K562 (cell line): ENCODE measurements at regions not wholly inside any gene's neighbourhood (a gene's known extent, or its start where the extent isn't known, plus 50 kb on each side); places are given as distances from the start of the nearest gene placed in this dataset.

ENCODE experiments used
- ATAC-seq: fragments of 200-7000 bp; cut with Tn5 transposase; 3 replicates; pipeline ENCODE4 v1.9.1; 2020; ENCODE audit warnings: moderate library complexity
- BruUV-seq: library from RNA; stranded (reverse); fragments of 400-500 nt; replicated peaks from 2 replicates; lab custom pipeline; 2021; lab: Mats Ljungman, UMichigan
- CTCF ChIA-PET: fragments of 300-600 bp; formaldehyde crosslinking; extraction: SDS; loops from one replicate; lab custom pipeline; 2021; ENCODE audit warnings: low intra/inter-chr PET ratio; lab: Yijun Ruan, JAX
- POLR2A ChIA-PET: fragments of 300-600, 350-650 bp; sonication (Branson Sonifier 250); formaldehyde crosslinking; extraction: SDS; loops from one replicate; lab custom pipeline; 2021; ENCODE audit warnings: antibody characterized with exemption, inconsistent platforms; lab: Yijun Ruan, JAX
- DNase-seq, 4 experiments: peaks; one replicate each; pipeline versions ENCODE4 v3.0.0 to v3.0.0-alpha.2; 2011 to 2018; ENCODE audit warnings: low spot score in 3 of 4, mixed read lengths in 3 of 4; ENCODE audit errors: extremely low read depth in 1 of 4
- FAIRE-seq: peaks from 2 replicates; lab custom pipeline; 2011; peaks lifted over from hg19 to GRCh38; lab: Jason Lieb, UNC
- H2AFZ ChIP-seq: 2 replicates; pipeline ENCODE4 v1.6.0; 2011; ENCODE audit warnings: low read depth, low read length, control low read depth, inconsistent platforms
- H3K27ac ChIP-seq: fragments of 200-600 bp; 3 replicates; pipeline ENCODE4 v1.8.0; 2011; ENCODE audit warnings: low read depth, mild to moderate bottlenecking, control low read depth, inconsistent platforms, low read length, moderate library complexity, mixed read lengths; ENCODE audit errors: extremely low read depth
- H3K27me3 ChIP-seq, 2 experiments: fragments of 300-600 bp in 1 of 2; 2 replicates in 1 of 2; 3 replicates in 1 of 2; pipeline versions ENCODE4 v1.6.0 to v1.8.0; 2011; ENCODE audit warnings: inconsistent platforms in 2 of 2, low read length in 2 of 2, mild to moderate bottlenecking in 1 of 2, mixed read lengths in 1 of 2, moderate library complexity in 1 of 2; ENCODE audit not compliant: control insufficient read depth in 2 of 2, insufficient read depth in 2 of 2
- H3K36me3 ChIP-seq: fragments of 300-600 bp; 3 replicates; pipeline ENCODE4 v1.8.0; 2011; ENCODE audit warnings: mild to moderate bottlenecking, low read length, inconsistent platforms; ENCODE audit not compliant: control insufficient read depth, insufficient read depth
- H3K4me1 ChIP-seq, 2 experiments: fragments of 200-600 bp in 1 of 2; replicated peaks in 1 of 2; 2 replicates in 1 of 2; 3 replicates in 1 of 2; pipeline versions ENCODE4 v1.5.1 to v1.8.0; 2011; ENCODE audit warnings: inconsistent platforms in 2 of 2, low read length in 2 of 2, mild to moderate bottlenecking in 1 of 2, mixed read lengths in 1 of 2, moderate library complexity in 1 of 2; ENCODE audit not compliant: control insufficient read depth in 2 of 2, insufficient read depth in 2 of 2
- H3K4me2 ChIP-seq: 2 replicates; pipeline ENCODE4 v1.6.1; 2011; ENCODE audit warnings: low read length, control low read depth, inconsistent platforms, mixed read lengths; ENCODE audit not compliant: insufficient read depth
- H3K4me3 ChIP-seq: fragments of 200-600 bp; sonication (generic), shearing (Covaris generic); 2 replicates; pipeline ENCODE4 v1.5.1; 2016; ENCODE audit warnings: control low read depth, inconsistent platforms
- H3K79me2 ChIP-seq: fragments of 200-600 bp; 3 replicates; pipeline ENCODE4 v1.8.0; 2011; ENCODE audit warnings: low read length, inconsistent platforms; ENCODE audit not compliant: control insufficient read depth, insufficient read depth
- H3K9ac ChIP-seq, 2 experiments: 2 replicates each; pipeline versions ENCODE4 v1.6.0 to v1.6.1; 2011; ENCODE audit warnings: low read depth in 2 of 2, low read length in 2 of 2, control low read depth in 1 of 2, inconsistent platforms in 1 of 2, mild to moderate bottlenecking in 1 of 2, mixed read lengths in 1 of 2; ENCODE audit not compliant: insufficient read depth in 1 of 2
- H3K9me1 ChIP-seq: one replicate; pipeline ENCODE4 v1.6.0; 2011; ENCODE audit warnings: inconsistent platforms, mild to moderate bottlenecking, low read length, moderate library complexity; ENCODE audit not compliant: control insufficient read depth, insufficient read depth
- H3K9me3 ChIP-seq: replicated peaks from 2 replicates; pipeline ENCODE4 v1.5.1; 2011; ENCODE audit warnings: low read depth, low read length, inconsistent platforms; ENCODE audit not compliant: control insufficient read depth, insufficient read depth
- H4K20me1 ChIP-seq: replicated peaks from 2 replicates; pipeline ENCODE4 v1.6.1; 2011; ENCODE audit warnings: low read length, inconsistent platforms, mixed read lengths; ENCODE audit not compliant: control insufficient read depth, insufficient read depth
- CBX3 ChIP-seq, 2 experiments: IDR thresholded peaks; 1 replicate in 1 of 2; 2 replicates in 1 of 2; pipeline ENCODE4 v1.6.1; 2012; ENCODE audit warnings: inconsistent platforms in 2 of 2, low read length in 2 of 2, borderline replicate concordance in 1 of 2, control low read depth in 1 of 2
- NR4A1 ChIP-seq, 2 experiments: fragments of 250-450 bp in 1 of 2; fragments of 450-650 bp in 1 of 2; sonication (Bioruptor Pico) in 1 of 2; IDR thresholded peaks; 2 replicates each; pipeline versions ENCODE4 v1.4.0 to v1.6.1; 2016 to 2020; ENCODE audit warnings: mild to moderate bottlenecking in 2 of 2, missing compliant biosample characterization in 1 of 2, missing genetic modification characterization in 1 of 2, moderate library complexity in 1 of 2
- SREBF1 ChIP-seq: fragments of 150-350 bp; IDR thresholded peaks from 2 replicates; pipeline ENCODE4 v1.6.1; 2014; ENCODE audit warnings: antibody characterized with exemption, low read depth, low read length, borderline replicate concordance
- WGBS: fragments of 100-300 bp; shearing (Covaris generic); methylation state at CpG from one replicate; pipeline ENCODE4 v1.1.6; 2016; ENCODE audit warnings: low coverage, mixed read lengths; ENCODE audit not compliant: insufficient coverage; ENCODE audit errors: missing lambda C conversion rate; 5-methylcytosine and 5-hydroxymethylcytosine counted together
- in situ Hi-C: fragments of 300-500 bp; cut with MboI; formaldehyde crosslinking; loops from 4 replicates; pipeline ENCODE4 v1.15.0; 2018; ENCODE audit warnings: inconsistent platforms, mixed read lengths
- intact Hi-C: fragments of 100-400 bp; cut with micrococcal nuclease; formaldehyde crosslinking; loops from 2 replicates; pipeline ENCODE4 v1.14.2; 2022
- TF ChIP-seq, protein P1 (sequence below): sonication (generic); formaldehyde crosslinking; IDR thresholded peaks from 2 replicates; pipeline ENCODE4 v1.5.0; 2020; ENCODE audit warnings: missing genetic modification reagents
- TF ChIP-seq, protein P2 (sequence below), 2 experiments: fragments of 450-650 bp in 1 of 2; sonication (generic) in 1 of 2; formaldehyde crosslinking in 1 of 2; IDR thresholded peaks; 2 replicates each; pipeline versions ENCODE4 v1.7.1 to v1.9.0; 2016 to 2022; ENCODE audit warnings: inconsistent platforms in 1 of 2, mild to moderate bottlenecking in 1 of 2, missing genetic modification reagents in 1 of 2

DNA sequence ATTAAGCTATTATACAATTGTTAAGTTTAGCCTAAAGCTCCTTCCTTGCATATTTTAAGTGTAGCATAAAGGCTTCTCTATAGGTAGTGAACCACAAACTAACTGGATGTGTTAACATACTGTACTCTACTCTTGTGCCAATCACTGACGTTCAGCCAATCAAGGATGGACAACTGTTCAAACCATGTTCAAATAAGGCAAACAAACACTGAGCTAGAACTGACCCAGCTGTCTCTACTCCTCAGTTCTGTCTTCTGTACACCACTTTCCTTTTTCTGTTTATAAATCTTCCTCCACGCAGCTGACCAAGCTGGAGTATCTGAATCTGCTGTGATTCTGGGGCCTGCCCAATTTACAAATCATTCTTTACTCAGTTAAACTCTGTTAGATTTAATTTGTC lies 188.7 kb upstream of the MBL2 start:
- H4K20me1 ChIP-seq, result no peaks in the 10 kb centered on the region
- WGBS, result 0% methylated on average over 2 of the region's 2 CpGs
- no peak overlapping the region for H3K9ac ChIP-seq
- H3K4me3 ChIP-seq, result no peak overlapping the region
- in situ Hi-C loops, result no loop called here
- DNase-seq (no peak), ATAC-seq (no peak), FAIRE-seq (no peak)
- CTCF ChIA-PET, result no interaction called here
- TF ChIP-seq CBX3 (IDR thresholded peaks at IDR 0.05; ENCODE audit: borderline replicate concordance in 1 of 2, low read length in 2 of 2) (no peak), SREBF1 (no peak), NR4A1 (CRISPR knock-in tag; IDR thresholded peaks at IDR 0.05) (no peak), NR4A1 (tag; IDR thresholded peaks at IDR 0.05) (no peak)
- TF ChIP-seq, protein P1, sequence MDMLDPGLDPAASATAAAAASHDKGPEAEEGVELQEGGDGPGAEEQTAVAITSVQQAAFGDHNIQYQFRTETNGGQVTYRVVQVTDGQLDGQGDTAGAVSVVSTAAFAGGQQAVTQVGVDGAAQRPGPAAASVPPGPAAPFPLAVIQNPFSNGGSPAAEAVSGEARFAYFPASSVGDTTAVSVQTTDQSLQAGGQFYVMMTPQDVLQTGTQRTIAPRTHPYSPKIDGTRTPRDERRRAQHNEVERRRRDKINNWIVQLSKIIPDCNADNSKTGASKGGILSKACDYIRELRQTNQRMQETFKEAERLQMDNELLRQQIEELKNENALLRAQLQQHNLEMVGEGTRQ (CRISPR knock-in tag), result no peak
- TF ChIP-seq, protein P2, sequence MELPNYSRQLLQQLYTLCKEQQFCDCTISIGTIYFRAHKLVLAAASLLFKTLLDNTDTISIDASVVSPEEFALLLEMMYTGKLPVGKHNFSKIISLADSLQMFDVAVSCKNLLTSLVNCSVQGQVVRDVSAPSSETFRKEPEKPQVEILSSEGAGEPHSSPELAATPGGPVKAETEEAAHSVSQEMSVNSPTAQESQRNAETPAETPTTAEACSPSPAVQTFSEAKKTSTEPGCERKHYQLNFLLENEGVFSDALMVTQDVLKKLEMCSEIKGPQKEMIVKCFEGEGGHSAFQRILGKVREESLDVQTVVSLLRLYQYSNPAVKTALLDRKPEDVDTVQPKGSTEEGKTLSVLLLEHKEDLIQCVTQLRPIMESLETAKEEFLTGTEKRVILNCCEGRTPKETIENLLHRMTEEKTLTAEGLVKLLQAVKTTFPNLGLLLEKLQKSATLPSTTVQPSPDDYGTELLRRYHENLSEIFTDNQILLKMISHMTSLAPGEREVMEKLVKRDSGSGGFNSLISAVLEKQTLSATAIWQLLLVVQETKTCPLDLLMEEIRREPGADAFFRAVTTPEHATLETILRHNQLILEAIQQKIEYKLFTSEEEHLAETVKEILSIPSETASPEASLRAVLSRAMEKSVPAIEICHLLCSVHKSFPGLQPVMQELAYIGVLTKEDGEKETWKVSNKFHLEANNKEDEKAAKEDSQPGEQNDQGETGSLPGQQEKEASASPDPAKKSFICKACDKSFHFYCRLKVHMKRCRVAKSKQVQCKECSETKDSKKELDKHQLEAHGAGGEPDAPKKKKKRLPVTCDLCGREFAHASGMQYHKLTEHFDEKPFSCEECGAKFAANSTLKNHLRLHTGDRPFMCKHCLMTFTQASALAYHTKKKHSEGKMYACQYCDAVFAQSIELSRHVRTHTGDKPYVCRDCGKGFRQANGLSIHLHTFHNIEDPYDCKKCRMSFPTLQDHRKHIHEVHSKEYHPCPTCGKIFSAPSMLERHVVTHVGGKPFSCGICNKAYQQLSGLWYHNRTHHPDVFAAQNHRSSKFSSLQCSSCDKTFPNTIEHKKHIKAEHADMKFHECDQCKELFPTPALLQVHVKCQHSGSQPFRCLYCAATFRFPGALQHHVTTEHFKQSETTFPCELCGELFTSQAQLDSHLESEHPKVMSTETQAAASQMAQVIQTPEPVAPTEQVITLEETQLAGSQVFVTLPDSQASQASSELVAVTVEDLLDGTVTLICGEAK (IDR thresholded peaks at IDR 0.05), result no peak
- TF ChIP-seq, protein P2 (CRISPR knock-in tag; IDR thresholded peaks at IDR 0.05), result no peak
- H3K9me1 ChIP-seq, result no peaks in the 10 kb centered on the region
- H3K4me2 ChIP-seq, result no peak overlapping the region
- intact Hi-C loops, result no loop called here
- H3K36me3 ChIP-seq, result no peaks in the 10 kb centered on the region
- no peaks in the 10 kb centered on the region for H3K27me3 ChIP-seq
- H3K4me1 ChIP-seq, result no peaks in the 10 kb centered on the region
- H3K9me3 ChIP-seq, result peaks cover 3% of the 10 kb centered on the region; the same call in 1 of the 2 replicates
- no peak overlapping the region for H3K27ac ChIP-seq
- POLR2A ChIA-PET, result no interaction called here
- no peak overlapping the region for H2AFZ ChIP-seq
- BruUV-seq, result no TSS peak
- H3K79me2 ChIP-seq, result no peaks in the 10 kb centered on the region
